ENCODE measurements at regions not wholly inside any gene's neighbourhood (a gene's known extent, or its start where the extent isn't known, plus 50 kb on each side); places are given as distances from the start of the nearest gene placed in this dataset.

DNA sequence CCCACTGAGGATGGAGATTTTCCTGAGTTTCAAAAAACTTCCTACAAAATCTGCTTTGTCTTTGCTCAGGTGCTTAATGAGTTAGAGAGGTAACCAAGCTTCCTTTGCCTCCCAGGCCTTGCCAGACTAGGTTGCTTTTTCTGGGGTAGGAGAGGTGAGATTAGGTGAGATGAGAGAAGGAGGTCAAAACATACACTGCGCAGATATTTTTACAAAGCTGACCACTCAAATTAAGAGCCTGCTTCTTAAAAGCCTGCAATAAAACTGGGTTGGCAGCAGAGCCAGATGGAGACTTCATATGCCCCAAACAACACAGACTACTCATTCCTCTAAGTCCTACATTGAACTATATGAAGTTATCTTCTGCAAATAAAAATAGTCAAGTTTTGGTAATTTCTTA lies 352.5 kb downstream of the NUF2 start:
- H3K36me3 ChIP-seq (ENCODE audit: insufficient read depth, low read length, poor library complexity, severe bottlenecking): no peaks in the 10 kb centered on the region

DNA sequence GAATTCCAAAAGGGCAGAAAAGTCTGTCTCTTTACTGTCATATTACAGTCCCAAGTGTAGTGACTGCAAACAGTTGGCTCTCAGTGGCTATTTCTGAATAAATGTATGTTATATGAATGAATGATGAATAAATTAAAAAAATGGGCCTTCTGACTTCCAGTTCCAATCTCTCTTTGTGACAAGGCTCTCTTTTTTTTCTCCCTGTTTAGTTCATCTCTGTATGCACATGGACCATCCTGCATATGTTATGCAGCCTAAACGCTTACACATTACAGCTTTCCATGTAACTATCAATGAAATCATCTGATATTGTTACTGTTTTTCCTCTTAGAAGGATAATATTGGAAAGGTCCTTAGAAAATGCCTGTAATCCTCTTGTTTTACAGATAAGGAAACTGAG lies 363.0 kb downstream of the NUF2 start:
- H3K27ac ChIP-seq (ENCODE audit: low read depth, low read length, poor library complexity, severe bottlenecking): no peak overlapping the region
- no peak for TF ChIP-seq EZH2 (IDR thresholded peaks at IDR 0.05; ENCODE audit: borderline replicate concordance, low read depth, low read length, poor library complexity, severe bottlenecking)
- TF ChIP-seq, protein P1, sequence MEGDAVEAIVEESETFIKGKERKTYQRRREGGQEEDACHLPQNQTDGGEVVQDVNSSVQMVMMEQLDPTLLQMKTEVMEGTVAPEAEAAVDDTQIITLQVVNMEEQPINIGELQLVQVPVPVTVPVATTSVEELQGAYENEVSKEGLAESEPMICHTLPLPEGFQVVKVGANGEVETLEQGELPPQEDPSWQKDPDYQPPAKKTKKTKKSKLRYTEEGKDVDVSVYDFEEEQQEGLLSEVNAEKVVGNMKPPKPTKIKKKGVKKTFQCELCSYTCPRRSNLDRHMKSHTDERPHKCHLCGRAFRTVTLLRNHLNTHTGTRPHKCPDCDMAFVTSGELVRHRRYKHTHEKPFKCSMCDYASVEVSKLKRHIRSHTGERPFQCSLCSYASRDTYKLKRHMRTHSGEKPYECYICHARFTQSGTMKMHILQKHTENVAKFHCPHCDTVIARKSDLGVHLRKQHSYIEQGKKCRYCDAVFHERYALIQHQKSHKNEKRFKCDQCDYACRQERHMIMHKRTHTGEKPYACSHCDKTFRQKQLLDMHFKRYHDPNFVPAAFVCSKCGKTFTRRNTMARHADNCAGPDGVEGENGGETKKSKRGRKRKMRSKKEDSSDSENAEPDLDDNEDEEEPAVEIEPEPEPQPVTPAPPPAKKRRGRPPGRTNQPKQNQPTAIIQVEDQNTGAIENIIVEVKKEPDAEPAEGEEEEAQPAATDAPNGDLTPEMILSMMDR (conservative IDR thresholded peaks at IDR 0.05; ENCODE audit: low read depth, low read length): no peak
- no peak for DNase-seq (ENCODE audit: low spot score)
- peaks cover 8% of the 10 kb centered on the region for H3K9me3 ChIP-seq (ENCODE audit: low read depth, low read length, poor library complexity, severe bottlenecking)
- H3K36me3 ChIP-seq (ENCODE audit: insufficient read depth, low read length, poor library complexity, severe bottlenecking): no peaks in the 10 kb centered on the region
- ChIA-PET POLR2A (ENCODE audit: low non-redundant PET) (no interaction called here), CTCF (no interaction called here)
- no peaks in the 10 kb centered on the region for H3K4me1 ChIP-seq (ENCODE audit: insufficient read depth, low read length, poor library complexity, severe bottlenecking)
- no TSS peak for BruUV-seq (replicated peaks)
- H3K4me3 ChIP-seq (ENCODE audit: low read depth, low read length, poor library complexity, severe bottlenecking): no peak overlapping the region
- intact Hi-C loops (cut with micrococcal nuclease; ENCODE audit: unreplicated experiment): no loop called here
- no peaks in the 10 kb centered on the region for H3K27me3 ChIP-seq (replicated peaks; ENCODE audit: insufficient read depth, low read depth, low read length, poor library complexity)

More for the DNA sequence above, 352.5 kb downstream of the NUF2 start:
- intact Hi-C loops (cut with micrococcal nuclease; ENCODE audit: unreplicated experiment): no loop called here
- Histone ChIP-seq H3K27me3 (replicated peaks; ENCODE audit: insufficient read depth, low read depth, low read length, poor library complexity) (no peaks in the 10 kb centered on the region), H3K4me3 (ENCODE audit: low read depth, low read length, poor library complexity, severe bottlenecking) (no peak overlapping the region), H3K27ac (ENCODE audit: low read depth, low read length, poor library complexity, severe bottlenecking) (no peak overlapping the region), H3K4me1 (ENCODE audit: insufficient read depth, low read length, poor library complexity, severe bottlenecking) (no peaks in the 10 kb centered on the region), H3K9me3 (ENCODE audit: low read depth, low read length, poor library complexity, severe bottlenecking) (no peaks in the 10 kb centered on the region)
- no TSS peak for BruUV-seq (replicated peaks)
- ChIA-PET POLR2A (ENCODE audit: low non-redundant PET) (no interaction called here), CTCF (no interaction called here)
- no peak for DNase-seq (ENCODE audit: low spot score)
- no peak for TF ChIP-seq EZH2 (IDR thresholded peaks at IDR 0.05; ENCODE audit: borderline replicate concordance, low read depth, low read length, poor library complexity, severe bottlenecking)

DNA sequence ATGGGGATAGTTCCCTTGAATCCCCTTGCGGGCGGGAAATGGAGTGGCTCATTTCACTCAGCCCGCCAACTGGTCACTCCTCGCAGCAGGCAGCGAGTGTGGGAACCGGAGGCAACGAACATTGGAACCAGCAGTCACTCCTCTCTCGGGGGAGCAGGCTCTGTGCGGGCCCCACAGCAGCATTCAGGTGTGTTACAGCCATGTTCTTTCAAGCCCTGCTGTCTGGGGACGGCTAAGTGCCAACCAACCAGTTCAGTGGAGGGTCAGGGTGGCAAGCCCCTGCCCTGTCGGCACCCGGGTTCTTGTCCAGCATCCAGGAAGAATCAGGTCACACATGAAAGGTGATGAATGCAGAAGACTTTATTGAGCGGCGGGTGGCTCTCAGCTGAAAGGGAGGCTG lies 370.5 kb downstream of the NUF2 start:
- no peaks in the 10 kb centered on the region for H3K4me1 ChIP-seq (ENCODE audit: insufficient read depth, low read length, poor library complexity, severe bottlenecking)
- H3K36me3 ChIP-seq (ENCODE audit: insufficient read depth, low read length, poor library complexity, severe bottlenecking): no peaks in the 10 kb centered on the region
- no peaks in the 10 kb centered on the region for H3K9me3 ChIP-seq (ENCODE audit: low read depth, low read length, poor library complexity, severe bottlenecking)
- intact Hi-C loops (cut with micrococcal nuclease; ENCODE audit: unreplicated experiment): no loop called here
- BruUV-seq (replicated peaks): no TSS peak
- POLR2A ChIA-PET (ENCODE audit: low non-redundant PET): no interaction called here
- H3K27ac ChIP-seq (ENCODE audit: low read depth, low read length, poor library complexity, severe bottlenecking): no peak overlapping the region
- no peak for TF ChIP-seq EZH2 (IDR thresholded peaks at IDR 0.05; ENCODE audit: borderline replicate concordance, low read depth, low read length, poor library complexity, severe bottlenecking)
- TF ChIP-seq, protein P1 (conservative IDR thresholded peaks at IDR 0.05; ENCODE audit: low read depth, low read length): no peak
- no peak overlapping the region for H3K4me3 ChIP-seq (ENCODE audit: low read depth, low read length, poor library complexity, severe bottlenecking)
- no peak for DNase-seq (ENCODE audit: low spot score)
- no peaks in the 10 kb centered on the region for H3K27me3 ChIP-seq (replicated peaks; ENCODE audit: insufficient read depth, low read depth, low read length, poor library complexity)
- CTCF ChIA-PET: no interaction called here

DNA sequence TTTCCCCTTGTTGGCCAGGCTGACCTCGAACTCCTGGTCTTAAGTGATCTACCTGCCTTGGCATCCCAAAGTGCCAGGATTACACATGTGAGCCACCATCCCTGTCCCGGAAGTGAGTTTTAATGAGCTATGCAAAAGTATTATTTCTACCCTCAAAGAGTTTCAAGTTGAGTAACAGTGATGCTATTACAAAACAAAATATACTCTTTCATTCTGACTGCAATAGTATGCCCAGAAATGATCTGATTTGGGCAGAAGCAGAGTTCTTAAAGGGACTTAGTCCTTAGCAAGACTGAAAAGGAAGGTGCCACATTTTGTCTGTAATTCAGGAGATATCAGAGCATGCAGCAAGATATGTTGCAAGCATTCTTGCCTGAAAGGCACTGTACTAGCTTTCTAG lies 375.4 kb downstream of the NUF2 start:
- CTCF ChIA-PET: no interaction called here
- Histone ChIP-seq H3K27ac (ENCODE audit: low read depth, low read length, poor library complexity, severe bottlenecking) (no peak overlapping the region), H3K4me1 (ENCODE audit: insufficient read depth, low read length, poor library complexity, severe bottlenecking) (peaks cover 5% of the 10 kb centered on the region), H3K4me3 (ENCODE audit: low read depth, low read length, poor library complexity, severe bottlenecking) (no peak overlapping the region), H3K36me3 (ENCODE audit: insufficient read depth, low read length, poor library complexity, severe bottlenecking) (no peaks in the 10 kb centered on the region), H3K9me3 (ENCODE audit: low read depth, low read length, poor library complexity, severe bottlenecking) (no peaks in the 10 kb centered on the region), H3K27me3 (replicated peaks; ENCODE audit: insufficient read depth, low read depth, low read length, poor library complexity) (no peaks in the 10 kb centered on the region)
- no TSS peak for BruUV-seq (replicated peaks)
- intact Hi-C loops (cut with micrococcal nuclease; ENCODE audit: unreplicated experiment): no loop called here
- no peak for DNase-seq (ENCODE audit: low spot score)
- POLR2A ChIA-PET (ENCODE audit: low non-redundant PET): no interaction called here
- TF ChIP-seq, protein P1 (conservative IDR thresholded peaks at IDR 0.05; ENCODE audit: low read depth, low read length): no peak
- no peak for TF ChIP-seq EZH2 (IDR thresholded peaks at IDR 0.05; ENCODE audit: borderline replicate concordance, low read depth, low read length, poor library complexity, severe bottlenecking)
